GM13976 (cell line): ENCODE measurements at regions not wholly inside any gene's neighbourhood (a gene's known extent, or its start where the extent isn't known, plus 50 kb on each side); places are given as distances from the start of the nearest gene placed in this dataset.

Experiments
- DNase-seq: peaks from one replicate; pipeline ENCODE4 v3.0.0; 2012; ENCODE audit warnings: low spot score
- in situ Hi-C: fragments of 300-500 bp; cut with MboI; formaldehyde crosslinking; loops from one replicate; pipeline ENCODE4 v1.12.0; 2022; ENCODE audit warnings: low sequenced_read_pairs, mixed read lengths, inconsistent platforms; ENCODE audit not compliant: unreplicated experiment
- TF ChIP-seq, protein P1 (sequence below): IDR thresholded peaks from 2 replicates; pipeline ENCODE4 v1.5.1; 2012; ENCODE audit warnings: borderline replicate concordance, mild to moderate bottlenecking; ENCODE audit not compliant: insufficient read depth; ENCODE audit errors: extremely low read depth, missing control alignments, control extremely low read depth

DNA sequence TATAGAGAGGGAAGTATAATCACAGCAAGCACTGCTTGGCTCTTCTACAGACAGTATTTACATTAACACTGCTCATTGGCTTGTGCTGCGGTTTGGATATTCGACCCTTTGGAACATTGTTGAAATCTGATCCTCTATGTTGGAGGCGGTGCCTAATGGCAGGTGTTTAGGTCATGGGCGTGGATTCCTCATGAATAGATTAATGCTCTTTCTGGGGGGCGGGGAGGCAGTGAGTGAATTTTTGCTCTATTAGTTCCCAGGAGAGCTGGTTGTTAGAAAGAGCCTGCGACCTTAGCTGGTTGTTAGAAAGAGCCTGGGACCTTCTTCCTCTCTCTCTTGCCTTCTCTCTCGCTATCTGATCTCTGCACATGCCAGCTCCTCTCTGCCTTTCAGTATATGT, 77.3 kb upstream of the SVIL start:
- in situ Hi-C loops: no loop called here
- TF ChIP-seq, protein P1, sequence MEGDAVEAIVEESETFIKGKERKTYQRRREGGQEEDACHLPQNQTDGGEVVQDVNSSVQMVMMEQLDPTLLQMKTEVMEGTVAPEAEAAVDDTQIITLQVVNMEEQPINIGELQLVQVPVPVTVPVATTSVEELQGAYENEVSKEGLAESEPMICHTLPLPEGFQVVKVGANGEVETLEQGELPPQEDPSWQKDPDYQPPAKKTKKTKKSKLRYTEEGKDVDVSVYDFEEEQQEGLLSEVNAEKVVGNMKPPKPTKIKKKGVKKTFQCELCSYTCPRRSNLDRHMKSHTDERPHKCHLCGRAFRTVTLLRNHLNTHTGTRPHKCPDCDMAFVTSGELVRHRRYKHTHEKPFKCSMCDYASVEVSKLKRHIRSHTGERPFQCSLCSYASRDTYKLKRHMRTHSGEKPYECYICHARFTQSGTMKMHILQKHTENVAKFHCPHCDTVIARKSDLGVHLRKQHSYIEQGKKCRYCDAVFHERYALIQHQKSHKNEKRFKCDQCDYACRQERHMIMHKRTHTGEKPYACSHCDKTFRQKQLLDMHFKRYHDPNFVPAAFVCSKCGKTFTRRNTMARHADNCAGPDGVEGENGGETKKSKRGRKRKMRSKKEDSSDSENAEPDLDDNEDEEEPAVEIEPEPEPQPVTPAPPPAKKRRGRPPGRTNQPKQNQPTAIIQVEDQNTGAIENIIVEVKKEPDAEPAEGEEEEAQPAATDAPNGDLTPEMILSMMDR: no peak
- no peak for DNase-seq

- TF ChIP-seq, protein P1: no peak
- no peak for DNase-seq
Measured at GRCh38 chr10:29710128-29710527, 75.4 kb upstream of the SVIL start.

DNA sequence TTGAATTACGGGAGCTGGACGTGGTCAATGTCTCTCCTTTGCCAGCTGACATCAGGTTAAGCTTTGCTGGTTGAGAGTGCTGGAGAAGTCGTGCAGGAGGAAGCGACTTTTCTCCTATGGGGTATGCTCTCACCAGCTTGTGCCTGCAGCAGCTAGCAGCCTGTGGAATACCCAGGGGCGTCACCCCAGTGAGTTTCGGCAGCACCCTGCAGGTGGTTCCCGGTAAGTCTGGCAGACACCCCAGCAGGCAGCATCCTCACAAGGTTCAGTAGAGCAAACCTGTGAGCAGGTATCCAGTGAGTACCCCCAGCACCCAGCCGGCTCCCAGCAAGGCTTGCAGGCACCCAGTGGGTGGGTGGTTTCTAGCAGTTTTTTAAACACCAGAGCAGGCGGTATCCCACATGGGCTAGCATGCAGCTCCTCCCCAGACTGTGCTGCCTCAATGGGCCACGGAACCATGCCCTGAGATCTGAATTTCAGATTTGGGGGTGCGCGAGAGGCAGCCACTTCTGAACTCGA, 74.8 kb upstream of the SVIL start:
- in situ Hi-C loops: no loop called here
- TF ChIP-seq, protein P1: no peak
- no peak for DNase-seq

More at GRCh38 chr10:29710128-29710527, 75.4 kb upstream of the SVIL start:
- in situ Hi-C loops: no loop called here

DNA sequence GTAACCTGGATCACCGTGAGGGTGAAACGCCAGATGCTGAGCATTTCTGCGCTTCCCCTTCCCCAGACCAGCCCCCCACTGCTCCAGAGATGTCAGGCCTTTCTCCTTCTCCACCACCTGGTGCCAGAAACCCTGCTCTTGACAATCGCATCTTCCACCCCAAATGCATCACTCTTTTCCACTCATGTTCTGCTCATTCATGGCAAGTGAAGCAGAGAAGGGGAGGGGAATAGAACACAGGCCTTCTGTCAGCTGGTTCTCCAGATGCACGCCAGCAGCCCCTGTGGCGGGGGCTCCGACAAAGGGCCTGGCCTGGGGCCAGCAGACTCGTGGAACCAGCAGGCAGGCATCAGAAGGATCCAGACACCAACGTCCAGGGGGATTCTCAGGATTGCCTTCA, 68.5 kb upstream of the SVIL start:
- in situ Hi-C loops: no loop called here
- no peak for DNase-seq
- TF ChIP-seq, protein P1: no peak

DNA sequence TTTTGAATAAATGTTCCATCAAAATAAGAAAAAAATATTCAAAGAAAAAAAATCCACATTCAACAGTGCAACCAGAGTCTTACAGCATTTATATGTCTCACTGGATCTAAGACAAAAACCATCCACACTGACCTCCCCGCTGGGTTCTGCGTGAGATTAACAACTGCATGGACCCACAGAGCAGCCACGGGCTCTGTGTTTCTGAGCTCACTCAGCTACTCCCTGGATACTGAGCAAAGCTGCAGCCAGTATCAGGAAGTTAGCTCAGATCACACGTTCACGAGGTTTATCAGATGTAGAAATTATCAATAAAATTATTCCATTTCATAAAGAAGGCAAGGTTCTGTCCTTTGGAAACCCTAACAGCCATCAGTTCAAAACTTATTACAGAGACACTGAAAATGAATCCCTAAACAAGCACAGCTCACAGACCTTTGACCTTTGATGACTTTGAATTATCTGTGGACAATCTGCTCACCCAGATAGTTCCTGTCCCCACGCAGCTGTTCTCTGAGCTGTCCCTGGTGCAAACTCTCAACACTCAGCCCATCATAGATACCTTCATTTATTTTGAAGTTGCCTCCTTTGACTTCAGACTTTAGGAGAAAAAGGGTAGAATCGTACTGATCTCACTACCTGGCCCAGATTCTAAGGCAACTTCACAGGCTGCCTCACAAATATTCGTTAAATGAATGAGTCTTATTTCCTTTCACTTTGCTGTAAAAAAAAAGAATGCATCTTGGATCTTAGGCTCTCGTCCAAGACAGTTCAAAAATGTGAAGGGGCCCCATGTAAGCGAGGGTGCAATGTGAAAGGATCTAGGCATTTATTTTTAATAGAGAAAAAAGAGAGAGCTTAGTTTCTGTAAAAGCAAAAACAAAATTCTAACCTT, 67.7 kb upstream of the SVIL start:
- in situ Hi-C loops: no loop called here
- TF ChIP-seq, protein P1: no peak
- DNase-seq: no peak

DNA sequence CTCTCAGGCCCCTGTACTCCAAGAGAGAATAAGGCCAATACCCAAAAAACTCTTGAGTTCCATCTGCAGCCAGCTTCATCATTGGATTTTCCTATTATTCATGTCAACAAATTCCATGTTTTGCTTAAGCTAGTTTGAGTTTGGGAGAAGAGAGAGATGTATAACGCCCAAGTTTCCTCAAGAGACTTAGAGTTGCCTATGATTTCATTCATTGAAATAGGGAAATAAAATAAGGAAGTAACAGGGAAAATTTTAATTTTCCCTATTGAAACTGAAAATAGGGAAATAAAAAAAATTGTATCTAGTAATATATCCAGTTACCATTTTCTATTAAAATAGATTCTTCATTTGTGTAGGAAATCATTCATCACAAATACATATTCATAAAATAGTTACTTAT, 66.5 kb upstream of the SVIL start:
- DNase-seq: no peak
- TF ChIP-seq, protein P1: no peak
- in situ Hi-C loops: no loop called here
